HG03439 (cell line): ENCODE measurements at regions not wholly inside any gene's neighbourhood (a gene's known extent, or its start where the extent isn't known, plus 50 kb on each side); places are given as distances from the start of the nearest gene placed in this dataset.

ENCODE experiments used
- ATAC-seq: cut with Tn5 transposase; IDR thresholded peaks from one replicate; pipeline ENCODE4 v1.9.1; 2021; ENCODE audit warnings: mild to moderate bottlenecking, moderate library complexity; ENCODE audit not compliant: unreplicated experiment

DNA sequence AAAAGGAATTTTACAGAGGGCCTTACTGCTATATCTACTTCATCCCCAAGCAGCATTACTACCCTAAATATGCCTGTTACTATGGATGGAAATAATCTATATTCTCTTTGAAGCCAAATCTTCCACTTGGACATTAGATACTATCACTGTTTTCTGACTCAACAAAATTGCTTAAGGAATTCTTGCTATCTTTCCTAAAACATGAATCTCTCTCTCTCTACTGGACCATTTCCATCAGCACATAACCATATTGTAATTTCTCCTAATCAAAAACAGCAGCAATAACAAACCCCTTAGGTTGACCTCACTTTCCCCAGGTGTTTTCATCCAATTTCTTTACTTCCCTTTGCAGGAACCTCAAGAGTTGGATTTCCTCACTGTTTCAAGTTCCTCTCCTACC lies 67.9 kb upstream of the BLID start:
- no peak for ATAC-seq

DNA sequence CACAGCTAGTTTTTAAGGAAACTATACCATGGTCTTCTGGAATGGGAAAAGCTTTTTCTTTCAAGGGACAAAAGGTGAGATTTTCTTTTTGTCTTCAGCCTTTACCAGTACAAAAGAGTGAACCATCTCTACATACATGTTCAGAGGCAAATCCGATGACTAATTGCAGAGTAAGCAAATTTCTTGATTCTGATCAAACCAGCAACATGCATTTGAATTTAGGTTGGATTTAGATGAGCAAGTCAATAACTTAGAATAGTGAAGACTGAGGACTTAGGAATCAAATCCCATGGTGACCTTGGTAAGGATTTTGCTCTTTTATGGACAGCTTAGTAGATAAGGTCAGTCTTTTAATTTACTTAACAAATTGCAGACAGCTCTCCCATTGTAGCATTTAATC lies 65.9 kb upstream of the BLID start:
- ATAC-seq = no peak

DNA sequence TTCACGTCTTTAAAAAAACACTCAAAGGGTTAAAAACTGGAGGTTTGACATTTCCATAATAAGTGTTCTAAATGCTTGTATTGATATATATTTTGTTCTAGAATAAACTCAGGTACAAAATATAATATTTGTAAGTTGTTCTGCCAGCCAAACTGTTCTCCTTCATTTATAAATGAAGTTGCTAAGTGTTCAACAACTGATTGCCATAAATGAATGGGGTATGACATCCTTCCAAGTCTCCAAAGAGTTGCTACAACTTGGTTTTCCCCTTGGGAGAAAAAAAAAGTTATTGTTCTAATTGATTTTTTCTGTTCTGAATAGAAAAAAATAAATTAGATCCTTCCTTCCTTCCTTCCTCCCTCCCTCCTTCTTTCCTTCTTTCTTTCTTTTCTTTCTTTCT lies 65.4 kb upstream of the BLID start:
- no peak for ATAC-seq

DNA sequence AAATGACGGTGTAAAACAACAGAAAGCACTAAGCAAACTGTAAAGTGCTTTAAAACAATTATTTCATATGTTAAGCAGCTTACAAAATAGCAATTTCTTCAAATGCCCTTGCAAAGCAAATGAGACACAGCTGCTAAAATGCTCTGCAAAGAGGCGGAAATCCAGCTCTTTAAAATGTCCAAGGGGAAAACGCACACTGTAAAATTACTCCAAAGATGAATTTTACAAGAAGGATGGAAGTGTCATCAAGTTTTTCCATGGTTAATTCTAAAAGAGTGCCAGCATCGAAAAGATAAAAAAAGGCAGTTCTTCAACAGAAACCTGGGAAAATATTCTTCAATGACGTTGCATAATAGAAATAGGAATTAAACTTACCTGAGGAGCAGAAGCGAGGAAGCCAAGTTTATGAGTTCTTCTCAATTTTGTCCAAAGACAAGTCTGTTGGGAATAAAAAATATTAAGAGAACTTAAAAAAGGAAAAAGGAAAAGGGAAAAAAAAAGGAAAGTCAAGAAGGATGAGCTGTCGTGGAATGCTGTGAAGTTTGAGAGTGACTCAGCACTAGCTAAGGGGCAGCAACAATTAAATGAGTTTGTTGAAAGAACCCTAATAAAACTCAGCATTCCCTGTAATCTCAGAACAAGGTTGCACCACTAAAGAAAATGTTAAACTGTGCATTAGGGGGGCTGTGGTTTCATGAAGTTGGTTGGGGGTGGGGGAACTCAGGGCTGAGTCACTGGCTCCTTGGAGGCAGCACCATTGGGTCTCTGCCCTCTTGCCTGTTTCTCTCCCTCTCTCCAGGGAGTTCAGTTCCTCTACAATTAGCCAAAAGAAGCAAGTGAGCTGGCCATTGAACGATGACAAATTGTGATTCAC lies 64.2 kb upstream of the BLID start:
- ATAC-seq = no peak

DNA sequence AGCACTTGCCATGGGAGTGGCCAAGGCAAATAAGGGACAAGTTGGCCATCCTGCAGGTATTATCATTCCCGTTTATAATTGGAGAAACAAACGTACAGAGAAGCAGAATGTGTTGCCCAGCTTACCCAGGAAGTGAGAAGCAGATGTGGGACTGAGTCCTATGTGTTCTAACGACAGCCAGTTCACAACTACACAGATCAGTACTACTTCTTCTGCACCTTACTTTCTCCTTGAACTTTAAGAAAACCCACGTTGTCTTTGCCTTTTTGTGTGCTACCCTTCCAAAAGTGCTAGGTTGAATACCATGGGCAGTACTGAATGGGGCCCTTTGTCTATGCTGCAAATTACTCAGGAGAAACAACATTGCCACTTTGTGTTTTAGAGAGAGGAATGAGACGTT lies 62.8 kb upstream of the BLID start:
- ATAC-seq = no peak

DNA sequence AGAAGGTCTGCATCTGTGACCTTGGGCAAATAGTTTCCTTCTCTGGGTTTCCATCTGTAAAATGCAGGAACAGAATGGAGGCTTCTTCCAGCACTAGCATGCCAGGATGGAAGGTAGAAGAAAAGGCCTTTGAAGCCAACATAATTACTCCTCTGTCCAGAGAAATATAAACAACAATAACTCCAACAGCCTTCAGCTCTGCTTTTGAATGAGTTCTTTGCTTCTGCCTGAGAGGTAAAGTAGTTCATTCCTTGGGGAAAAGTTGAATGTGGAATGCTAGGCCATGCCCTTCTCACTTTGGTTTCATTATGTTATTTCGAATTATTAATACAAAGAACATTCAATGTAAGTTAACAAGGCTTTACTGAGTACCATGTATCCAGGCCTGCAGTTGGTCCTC lies 61.2 kb upstream of the BLID start:
- no peak for ATAC-seq

DNA sequence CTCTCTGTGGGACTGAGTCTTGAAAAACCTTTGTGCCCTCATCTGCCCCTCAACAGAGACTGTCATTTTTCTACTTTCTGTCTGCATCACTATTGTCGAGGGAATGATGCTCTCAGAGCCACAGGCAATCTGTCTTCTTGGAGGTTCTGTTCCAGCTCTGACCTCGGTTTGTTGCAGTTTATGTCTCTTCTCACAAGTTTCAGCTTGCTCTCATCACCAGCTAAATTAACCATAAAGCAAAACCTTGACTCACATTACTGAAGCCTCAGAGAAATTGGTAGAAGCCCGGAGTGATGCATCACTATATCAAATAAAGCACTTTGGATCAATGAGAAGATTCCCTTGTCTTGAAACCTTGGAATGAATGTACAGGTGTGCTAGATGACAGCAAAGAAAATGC lies 60.6 kb upstream of the BLID start:
- ATAC-seq = no peak

DNA sequence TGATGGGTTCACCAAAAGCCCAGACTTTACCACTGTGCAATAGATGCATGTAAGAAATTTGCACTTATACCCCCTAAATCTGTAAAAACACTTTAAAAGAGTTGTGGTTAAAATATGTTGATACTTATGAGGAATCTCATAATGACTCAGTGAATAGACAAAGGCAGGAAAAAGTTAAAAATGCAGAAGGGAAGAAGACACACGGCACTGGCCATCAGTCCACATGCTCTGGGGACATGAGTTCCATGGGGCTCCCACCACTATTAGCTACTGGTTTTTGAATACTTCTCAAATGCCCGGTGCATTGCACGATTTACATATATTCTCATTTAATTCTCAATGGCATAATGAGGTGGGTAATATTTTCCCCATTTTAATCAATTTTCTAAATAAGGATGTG lies 59.3 kb upstream of the BLID start:
- no peak for ATAC-seq

DNA sequence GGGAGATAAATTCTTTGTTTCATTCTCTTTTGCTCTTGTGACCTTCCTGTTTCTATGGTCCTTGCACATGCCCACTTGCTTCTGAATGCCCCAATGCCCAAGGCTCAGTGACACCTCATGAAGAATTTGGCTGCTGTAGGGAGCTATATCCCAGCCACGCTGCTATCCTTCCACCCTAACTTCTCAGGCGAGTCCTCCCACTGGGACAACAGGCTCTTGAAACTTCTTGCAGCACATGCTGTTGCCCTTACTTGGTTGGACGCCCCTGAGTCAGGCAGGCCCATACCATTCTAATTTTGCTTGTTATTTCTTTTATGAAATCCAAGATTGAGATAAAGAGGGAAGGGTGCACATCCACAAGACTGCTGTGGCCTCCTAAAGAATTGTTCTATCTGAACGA lies 57.6 kb upstream of the BLID start:
- no peak for ATAC-seq

DNA sequence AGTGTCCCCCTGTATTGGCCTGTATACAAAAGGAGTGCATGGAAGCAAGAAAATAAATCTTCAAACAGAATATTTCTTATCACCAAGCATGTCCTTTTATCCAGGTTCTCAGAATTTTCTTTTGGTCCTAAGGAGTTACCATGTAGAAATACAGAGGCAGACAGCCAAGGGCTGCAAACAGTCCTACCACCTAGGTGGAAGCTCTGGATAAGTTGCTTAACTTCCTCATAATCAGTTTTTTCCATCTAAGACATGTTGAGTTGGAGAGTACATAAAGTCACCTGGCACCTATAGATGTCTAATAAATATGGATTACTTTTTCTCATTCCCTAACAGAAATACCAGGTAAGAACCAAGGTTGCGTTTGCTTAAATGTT lies 57.0 kb upstream of the BLID start:
- no peak for ATAC-seq

DNA sequence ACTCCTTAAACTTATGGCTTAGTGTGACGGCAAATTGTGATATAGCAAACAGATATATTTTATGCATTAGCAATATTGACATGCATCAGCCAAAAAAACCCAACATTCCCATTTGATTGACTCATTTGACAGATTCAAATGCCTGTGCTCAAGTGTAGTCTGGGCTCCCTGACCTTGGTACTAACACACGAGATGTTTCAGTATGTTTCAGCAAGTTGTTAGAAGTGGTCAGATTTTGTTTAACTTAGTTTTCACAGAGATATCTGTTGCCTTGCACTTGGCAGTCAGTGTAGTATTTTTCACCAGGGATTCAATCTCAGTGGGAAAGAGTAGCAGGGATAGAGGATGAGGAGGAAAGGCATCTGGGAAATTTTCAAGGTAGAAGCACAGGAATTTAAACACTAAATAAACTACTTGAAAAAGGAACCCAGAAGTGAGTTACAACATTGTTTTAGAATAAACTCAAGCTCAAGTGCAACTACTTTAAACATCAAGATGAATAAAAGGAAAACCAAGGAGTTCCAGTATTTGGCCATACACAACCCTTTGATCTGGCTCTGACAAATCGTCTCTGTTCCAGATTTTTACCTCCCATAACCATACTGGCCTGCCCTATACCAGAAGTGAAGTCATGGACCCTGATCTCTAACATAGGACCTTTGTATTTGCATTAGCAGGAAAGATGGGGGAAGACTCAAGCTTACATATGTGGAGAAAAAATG lies 56.5 kb upstream of the BLID start:
- no peak for ATAC-seq

DNA sequence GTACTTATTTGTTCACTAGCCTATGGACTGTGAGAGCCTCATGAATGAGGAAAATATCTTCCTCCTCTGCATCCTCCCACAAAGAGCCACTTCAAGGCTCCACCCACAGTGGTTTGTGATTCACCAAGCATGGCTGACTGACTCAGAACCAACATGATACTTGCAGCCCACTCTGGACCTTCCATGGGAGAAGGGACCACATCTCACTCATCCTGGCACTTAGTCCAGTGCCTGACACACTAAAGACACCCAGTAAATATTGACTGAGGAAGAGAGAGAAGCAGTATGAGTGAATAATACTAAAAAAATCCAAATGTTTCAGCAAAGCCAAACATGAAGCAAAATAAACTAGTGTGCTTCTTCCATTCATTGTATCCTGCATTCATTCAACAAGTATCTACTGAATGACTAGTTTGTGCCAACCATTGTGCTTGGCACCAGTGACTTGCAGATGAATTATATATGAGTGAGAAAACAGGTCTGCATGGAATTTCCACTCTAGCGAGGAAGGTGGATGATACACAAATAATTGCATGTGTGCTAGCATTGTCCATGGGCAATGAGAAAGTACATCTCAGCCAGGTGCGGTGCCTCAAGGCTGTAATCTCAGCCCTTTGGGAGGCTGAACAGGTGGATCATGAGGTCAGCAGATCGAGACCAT lies 54.9 kb upstream of the BLID start:
- ATAC-seq = no peak

DNA sequence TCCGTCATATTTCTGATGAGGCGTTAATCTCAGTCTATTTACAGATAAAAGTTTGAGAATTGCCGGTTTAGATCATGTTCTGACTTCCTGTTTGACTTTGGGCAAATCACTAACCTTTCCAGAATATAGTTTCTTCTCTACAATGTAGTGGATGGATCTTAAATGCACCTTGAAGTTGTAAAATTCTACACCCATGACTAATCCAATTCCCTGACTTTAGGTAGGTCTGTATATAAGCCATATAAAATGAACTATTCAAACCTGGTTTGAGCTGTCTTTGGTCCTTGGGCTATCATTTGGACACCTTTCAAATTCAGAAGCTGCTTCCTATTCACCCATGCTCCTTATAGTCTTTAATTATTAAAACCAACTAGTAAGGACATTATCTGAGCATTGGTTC lies 52.2 kb upstream of the BLID start:
- no peak for ATAC-seq

DNA sequence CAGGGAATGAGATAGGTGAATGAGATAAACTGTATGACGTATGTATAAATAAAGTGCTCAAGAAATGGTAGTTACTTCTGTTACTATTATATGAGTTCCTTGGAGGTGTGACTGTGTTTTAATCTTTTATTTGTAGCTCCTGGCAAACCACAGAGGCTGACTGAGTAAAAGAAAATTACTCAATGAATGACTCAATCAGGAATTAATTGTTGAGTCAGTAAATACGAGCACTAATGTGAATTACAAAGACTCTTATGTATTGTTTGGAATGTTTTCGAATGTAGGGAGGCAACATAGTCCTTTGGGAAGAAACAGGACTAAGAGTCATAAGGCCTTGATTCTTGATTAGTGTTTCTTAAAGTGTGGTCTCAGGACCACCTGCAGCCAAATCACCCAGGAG lies 51.1 kb upstream of the BLID start:
- ATAC-seq = no peak

DNA sequence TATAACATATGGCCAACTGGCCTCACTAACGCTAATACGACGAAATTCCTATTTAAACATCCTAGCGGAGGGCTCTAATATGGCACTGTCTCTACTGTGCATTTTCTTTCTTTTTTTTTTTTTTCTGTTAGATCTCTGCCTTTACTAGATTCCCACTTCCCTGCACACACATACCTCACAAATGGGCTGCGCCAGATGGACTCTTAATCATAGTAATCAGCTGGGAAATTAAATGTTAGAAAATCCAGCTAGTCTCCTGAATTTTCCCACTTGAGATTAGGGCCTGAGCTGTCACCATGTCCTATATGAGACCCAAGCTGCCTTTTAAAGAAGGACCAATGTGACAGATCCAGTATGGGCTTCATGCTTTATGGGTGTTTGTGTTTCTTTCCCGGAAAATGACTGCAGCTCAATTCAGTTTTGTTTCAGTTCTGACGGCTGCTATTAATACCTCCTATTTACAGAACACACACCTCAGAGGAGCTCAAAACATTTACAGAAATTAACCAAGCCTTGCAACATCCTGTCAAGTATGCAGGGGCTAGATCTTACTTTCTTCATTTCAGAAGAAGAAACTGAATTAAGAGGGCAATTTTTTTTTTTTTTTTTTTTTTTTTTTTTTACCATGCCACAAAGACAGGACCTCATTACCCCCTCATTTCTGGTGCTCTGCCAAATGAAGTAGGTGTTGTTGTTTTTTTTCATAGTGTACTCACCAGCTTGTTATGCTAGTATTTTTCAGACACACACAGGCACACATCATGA lies 49.8 kb upstream of the BLID start:
- ATAC-seq = no peak
